Central memory CD4-positive, alpha-beta T cell (primary cell): ENCODE measurements at regions not wholly inside any gene's neighbourhood (a gene's known extent, or its start where the extent isn't known, plus 50 kb on each side); places are given as distances from the start of the nearest gene placed in this dataset.
A peak's percentile ranks its signal among the peaks of the same experiment; 100 is the strongest.

ENCODE experiments used
- DNase-seq: peaks from one replicate; pipeline ENCODE4 v3.0.0; 2022

GRCh38 chr17:71914042-71914441, 206.8 kb upstream of the SOX9 start:
- no peak for DNase-seq

- no peak for DNase-seq
Measured at GRCh38 chr17:71914812-71915211, 206.0 kb upstream of the SOX9 start.

GRCh38 chr17:71917715-71918114, 203.1 kb upstream of the SOX9 start:
- DNase-seq, result no peak

DNA sequence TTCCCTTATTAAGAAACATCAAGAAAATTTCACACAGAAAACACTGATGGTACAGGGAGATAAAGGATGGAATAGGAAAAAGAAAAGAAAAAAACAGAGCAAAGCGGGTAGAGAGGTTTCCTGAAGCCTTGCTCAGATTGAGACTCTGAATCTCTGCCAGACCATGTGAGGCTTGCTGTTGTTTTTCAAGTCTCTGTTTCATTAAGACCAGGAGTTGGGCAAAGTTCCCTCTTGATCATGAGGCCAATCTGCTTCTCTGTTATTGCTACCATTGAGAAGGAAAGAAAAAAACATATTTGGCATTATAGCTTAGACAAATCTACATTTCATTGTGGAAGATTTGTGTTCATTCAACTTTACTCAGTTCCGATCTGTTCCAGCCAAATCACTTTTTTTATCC, 201.6 kb upstream of the SOX9 start:
- DNase-seq, result no peak

- no peak for DNase-seq
Measured at GRCh38 chr17:71919896-71920295, 200.9 kb upstream of the SOX9 start.

DNA sequence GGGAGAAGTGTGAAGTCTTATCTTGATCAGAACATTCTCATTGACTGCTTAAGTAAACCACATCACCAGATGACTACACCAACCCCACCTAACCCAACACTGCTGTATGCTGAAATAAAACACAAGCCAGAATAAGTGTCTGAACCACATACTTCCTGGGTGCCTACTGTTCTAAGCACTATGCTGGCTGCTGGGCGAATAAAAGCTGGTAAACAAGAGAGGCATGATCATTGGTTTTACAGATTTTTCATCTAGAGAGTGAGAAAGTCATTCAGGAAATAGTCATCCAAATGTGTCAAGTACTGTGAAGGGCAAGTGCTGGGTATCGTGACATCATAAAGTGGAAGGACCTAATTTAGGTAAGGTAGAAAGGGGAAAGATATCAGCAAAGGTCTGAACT, 199.0 kb upstream of the SOX9 start:
- peak; percentile 5 for DNase-seq

DNA sequence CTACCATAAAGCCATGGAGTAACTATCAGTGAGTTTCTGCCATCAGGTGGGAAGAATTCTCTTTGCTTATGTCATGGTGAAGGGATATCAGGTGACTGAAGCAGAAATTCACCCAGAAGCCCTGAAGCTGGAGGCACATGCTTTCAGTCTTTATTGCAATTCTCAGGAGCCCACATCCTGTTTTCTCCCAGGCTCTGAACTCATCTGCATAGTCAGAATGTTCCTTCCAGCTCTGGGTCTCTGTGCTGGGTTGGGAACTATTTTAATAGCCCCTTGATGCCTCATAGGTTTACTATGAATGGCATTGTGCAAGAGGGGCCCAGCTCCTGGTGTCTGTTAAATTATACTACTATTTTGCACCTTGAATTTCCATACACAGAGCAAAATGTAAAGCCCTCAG, 198.4 kb upstream of the SOX9 start:
- DNase-seq, result no peak

DNA sequence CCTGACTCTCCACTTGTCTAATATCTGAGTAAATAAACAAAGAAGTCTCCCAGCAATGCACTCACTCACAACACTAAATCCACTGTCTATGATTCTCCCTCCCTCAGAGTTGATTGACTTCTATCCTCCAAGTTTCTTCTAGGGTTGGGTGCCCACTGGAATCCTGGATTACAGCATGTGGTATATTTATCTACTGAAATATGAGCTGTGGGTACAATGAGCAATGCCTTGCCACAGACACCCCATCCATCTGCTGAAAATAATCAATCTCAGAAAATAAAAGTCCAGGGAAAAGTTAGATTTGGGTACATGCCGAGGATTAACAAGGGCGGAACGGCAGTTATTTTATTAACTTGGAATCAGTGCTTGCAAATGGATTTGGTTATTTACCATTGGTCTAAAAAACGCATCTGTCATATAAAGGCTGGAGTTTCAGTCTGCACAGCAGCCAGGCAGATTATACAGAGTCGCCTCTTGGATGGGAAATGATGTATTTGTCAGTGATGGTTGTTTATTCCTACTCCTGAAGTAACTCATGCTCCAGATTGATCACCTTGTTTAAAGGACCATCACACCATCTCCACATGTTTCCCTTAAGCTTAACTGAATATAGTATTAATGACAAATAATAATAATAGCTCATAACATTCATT, 193.9 kb upstream of the SOX9 start:
- no peak for DNase-seq

DNA sequence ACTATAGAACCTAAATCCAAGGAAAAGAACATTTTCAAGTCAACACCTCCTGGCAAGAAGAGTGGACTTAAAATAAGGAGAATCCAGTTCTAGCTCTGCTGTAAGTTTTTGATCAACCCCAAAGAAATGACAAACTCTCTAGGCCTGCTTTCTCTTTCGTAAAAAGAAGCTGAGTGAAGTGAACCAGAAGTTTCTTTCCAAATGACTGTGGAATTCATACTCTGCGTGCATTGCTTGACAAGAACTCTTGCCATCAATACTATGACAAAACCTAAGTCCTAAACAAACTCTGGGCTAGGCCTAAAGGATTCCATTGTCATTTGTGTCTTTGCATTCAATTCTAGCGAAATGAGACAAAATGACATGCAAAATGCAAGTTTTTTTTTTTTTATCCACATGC, 187.5 kb upstream of the SOX9 start:
- no peak for DNase-seq

DNA sequence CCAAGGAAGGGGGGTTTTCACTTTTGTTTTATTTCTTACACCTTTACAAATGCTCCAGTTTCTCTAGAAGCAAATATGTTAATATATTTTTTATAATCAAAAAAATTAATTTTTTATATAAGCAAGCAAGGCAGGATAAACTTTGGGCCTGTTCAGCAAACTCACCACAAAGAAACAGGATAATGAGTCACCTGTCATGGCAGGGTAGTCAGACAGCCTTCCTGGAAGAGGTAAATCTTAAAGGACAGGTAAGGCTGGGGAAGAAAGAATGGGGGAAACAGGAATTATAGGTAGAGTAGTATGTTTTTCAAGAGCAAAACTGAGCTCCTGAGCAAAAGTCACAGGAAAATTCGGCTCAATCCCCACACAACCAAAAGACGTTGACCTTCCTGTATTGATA, 186.3 kb upstream of the SOX9 start:
- no peak for DNase-seq

GRCh38 chr17:71935341-71935740, 185.5 kb upstream of the SOX9 start:
- DNase-seq, result no peak

DNA sequence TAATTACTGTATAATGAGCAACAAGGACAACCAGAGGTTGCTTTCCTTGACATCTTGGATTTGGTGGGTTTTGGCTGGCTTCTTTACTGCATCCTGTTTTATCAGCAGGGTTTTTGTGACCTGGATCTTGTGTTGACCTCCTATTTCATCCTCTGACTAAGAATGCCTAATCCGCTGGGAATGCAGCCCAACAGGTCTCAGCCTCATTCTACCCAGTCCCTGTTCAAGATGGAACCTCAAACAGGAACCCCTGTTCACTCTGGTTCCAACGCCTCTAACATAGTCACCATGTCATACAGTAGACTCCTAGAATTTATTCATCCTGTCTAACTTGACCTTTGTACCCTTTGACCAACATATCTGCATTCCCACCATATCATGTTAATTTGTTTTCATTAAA, 183.8 kb upstream of the SOX9 start:
- DNase-seq, result no peak

DNA sequence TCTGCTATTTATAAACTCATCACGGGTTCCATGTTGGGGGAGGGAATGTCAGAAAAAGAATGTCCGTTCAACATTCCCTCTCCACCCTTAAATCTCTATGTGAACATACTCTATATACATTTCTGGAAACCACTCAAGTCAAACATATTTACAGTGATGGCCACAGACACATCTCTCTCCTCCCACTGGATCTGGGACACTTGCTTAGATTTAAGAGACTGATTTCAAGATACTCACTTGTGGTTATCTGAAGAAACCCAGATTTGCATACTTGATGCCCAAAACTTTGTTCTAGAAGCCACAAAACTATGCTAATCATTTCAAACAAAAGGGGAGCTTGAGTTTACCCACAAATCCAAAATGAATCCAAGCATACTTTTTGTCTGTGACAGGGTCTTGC, 182.9 kb upstream of the SOX9 start:
- no peak for DNase-seq

- no peak for DNase-seq
Measured at GRCh38 chr17:71938340-71939010, 182.3 kb upstream of the SOX9 start.

GRCh38 chr17:71941920-71942319, 178.9 kb upstream of the SOX9 start:
- DNase-seq, result no peak

- no peak for DNase-seq
Measured at GRCh38 chr17:71942626-71943025, 178.2 kb upstream of the SOX9 start.

- DNase-seq, result no peak
Measured at GRCh38 chr17:71948703-71949422, 172.0 kb upstream of the SOX9 start.

GRCh38 chr17:71959154-71959553, 161.7 kb upstream of the SOX9 start:
- DNase-seq, result no peak

DNA sequence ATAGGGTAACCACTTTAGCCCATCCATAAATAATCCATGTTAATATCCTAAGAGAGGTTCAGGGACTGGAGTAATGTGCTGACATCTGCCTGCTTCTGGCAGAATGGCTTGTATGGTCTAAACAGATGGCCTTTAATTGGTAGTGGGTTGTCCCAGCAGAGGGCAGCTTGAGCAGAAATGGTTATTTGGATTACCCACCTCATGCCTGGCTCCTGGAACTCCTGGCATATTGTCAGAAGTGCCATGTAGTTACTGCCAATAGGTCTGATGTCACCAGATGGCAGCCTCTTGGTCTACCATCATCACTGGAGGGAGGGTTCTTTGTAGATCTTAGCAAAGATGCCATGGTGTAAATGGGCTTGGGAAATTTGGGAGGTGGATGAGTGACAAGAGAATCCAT, 157.5 kb upstream of the SOX9 start:
- DNase-seq, result no peak

- no peak for DNase-seq
Measured at GRCh38 chr17:71963791-71964190, 157.0 kb upstream of the SOX9 start.

DNA sequence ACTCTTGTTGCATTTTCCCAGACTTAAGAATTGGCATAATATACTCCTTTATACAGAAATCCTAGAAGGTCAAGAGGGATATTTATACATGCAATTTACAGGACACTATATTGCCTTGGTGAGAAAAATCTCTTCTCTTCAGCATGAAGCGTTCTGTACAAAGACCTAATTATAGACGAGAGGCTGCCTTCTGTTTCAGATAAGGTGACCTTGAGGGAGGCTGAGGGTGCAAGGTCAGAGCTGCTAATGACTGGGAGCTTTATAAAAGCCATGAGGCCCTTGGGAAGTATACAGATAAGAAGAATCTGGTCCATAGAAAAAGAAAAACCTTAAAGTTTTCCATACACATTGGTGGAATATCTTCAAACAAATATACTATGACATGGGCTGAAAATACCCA, 156.3 kb upstream of the SOX9 start:
- DNase-seq, result no peak

GRCh38 chr17:71966055-71966454, 154.8 kb upstream of the SOX9 start:
- DNase-seq, result no peak

- no peak for DNase-seq
Measured at GRCh38 chr17:71966459-71967313, 154.1 kb upstream of the SOX9 start.
